ENCODE measurements at regions not wholly inside any gene's neighbourhood (a gene's known extent, or its start where the extent isn't known, plus 50 kb on each side); places are given as distances from the start of the nearest gene placed in this dataset.
A peak's percentile ranks its signal among the peaks of the same experiment; 100 is the strongest.

GRCh38 chr7:66556177-66556548, 72.5 kb upstream of the KCTD7 start:
- no peaks in the 10 kb centered on the region for H3K9me3 ChIP-seq (ENCODE audit: low read depth, low read length, poor library complexity, severe bottlenecking)
- DNase-seq (ENCODE audit: low spot score) = no peak
- POLR2A ChIA-PET (ENCODE audit: low non-redundant PET) = no interaction called here
- H3K27ac ChIP-seq (ENCODE audit: low read depth, low read length, poor library complexity, severe bottlenecking) = no peak overlapping the region
- peaks cover 26% of the 10 kb centered on the region for H3K36me3 ChIP-seq (ENCODE audit: insufficient read depth, low read length, poor library complexity, severe bottlenecking)
- H3K27me3 ChIP-seq (replicated peaks; ENCODE audit: insufficient read depth, low read depth, low read length, poor library complexity) = no peaks in the 10 kb centered on the region
- H3K4me3 ChIP-seq (ENCODE audit: low read depth, low read length, poor library complexity, severe bottlenecking) = no peak overlapping the region
- intact Hi-C loops (cut with micrococcal nuclease; ENCODE audit: unreplicated experiment) = no loop called here
- CTCF ChIA-PET = no interaction called here
- no peak for TF ChIP-seq CTCF (conservative IDR thresholded peaks at IDR 0.05; ENCODE audit: low read depth, low read length)
- TF ChIP-seq EZH2 (IDR thresholded peaks at IDR 0.05; ENCODE audit: borderline replicate concordance, low read depth, low read length, poor library complexity, severe bottlenecking) = no peak
- no TSS peak for BruUV-seq (replicated peaks)
- no peaks in the 10 kb centered on the region for H3K4me1 ChIP-seq (ENCODE audit: insufficient read depth, low read length, poor library complexity, severe bottlenecking)

- no peaks in the 10 kb centered on the region for H3K27me3 ChIP-seq (replicated peaks; ENCODE audit: insufficient read depth, low read depth, low read length, poor library complexity)
- TF ChIP-seq EZH2 (IDR thresholded peaks at IDR 0.05; ENCODE audit: borderline replicate concordance, low read depth, low read length, poor library complexity, severe bottlenecking) (no peak), CTCF (conservative IDR thresholded peaks at IDR 0.05; ENCODE audit: low read depth, low read length) (no peak)
- peaks cover 26% of the 10 kb centered on the region for H3K36me3 ChIP-seq (ENCODE audit: insufficient read depth, low read length, poor library complexity, severe bottlenecking)
- CTCF ChIA-PET = no interaction called here
- no peak for DNase-seq (ENCODE audit: low spot score)
- BruUV-seq (replicated peaks) = no TSS peak
- H3K4me1 ChIP-seq (ENCODE audit: insufficient read depth, low read length, poor library complexity, severe bottlenecking) = no peaks in the 10 kb centered on the region
- no peaks in the 10 kb centered on the region for H3K9me3 ChIP-seq (ENCODE audit: low read depth, low read length, poor library complexity, severe bottlenecking)
- H3K4me3 ChIP-seq (ENCODE audit: low read depth, low read length, poor library complexity, severe bottlenecking) = no peak overlapping the region
- intact Hi-C loops (cut with micrococcal nuclease; ENCODE audit: unreplicated experiment) = no loop called here
- H3K27ac ChIP-seq (ENCODE audit: low read depth, low read length, poor library complexity, severe bottlenecking) = no peak overlapping the region
- POLR2A ChIA-PET (ENCODE audit: low non-redundant PET) = no interaction called here
These were observed 72.0 kb upstream of the KCTD7 start for GRCh38 chr7:66556549-66557213.

GRCh38 chr7:66557214-66558200, 71.2 kb upstream of the KCTD7 start:
- ChIA-PET POLR2A (ENCODE audit: low non-redundant PET) (no interaction called here), CTCF (interaction anchor here (0.6 to 0.7 kb wide), 2 partner anchors 121 to 416 kb away, joined by 3 to 5 read pairs; no protein-coding TSS in a partner anchor)
- H3K4me1 ChIP-seq (ENCODE audit: insufficient read depth, low read length, poor library complexity, severe bottlenecking) = no peaks in the 10 kb centered on the region
- no TSS peak for BruUV-seq (replicated peaks)
- intact Hi-C loops (cut with micrococcal nuclease; ENCODE audit: unreplicated experiment) = no loop called here
- peaks cover 22% of the 10 kb centered on the region for H3K36me3 ChIP-seq (ENCODE audit: insufficient read depth, low read length, poor library complexity, severe bottlenecking)
- peak; percentile 66 for DNase-seq (ENCODE audit: low spot score)
- no peak overlapping the region for H3K4me3 ChIP-seq (ENCODE audit: low read depth, low read length, poor library complexity, severe bottlenecking)
- TF ChIP-seq EZH2 (IDR thresholded peaks at IDR 0.05; ENCODE audit: borderline replicate concordance, low read depth, low read length, poor library complexity, severe bottlenecking) (no peak), CTCF (conservative IDR thresholded peaks at IDR 0.05; ENCODE audit: low read depth, low read length) (peak; percentile 95)
- no peaks in the 10 kb centered on the region for H3K9me3 ChIP-seq (ENCODE audit: low read depth, low read length, poor library complexity, severe bottlenecking)
- no peaks in the 10 kb centered on the region for H3K27me3 ChIP-seq (replicated peaks; ENCODE audit: insufficient read depth, low read depth, low read length, poor library complexity)
- no peak overlapping the region for H3K27ac ChIP-seq (ENCODE audit: low read depth, low read length, poor library complexity, severe bottlenecking)

All from A673 (cell line).